ENCODE measurements at regions not wholly inside any gene's neighbourhood (a gene's known extent, or its start where the extent isn't known, plus 50 kb on each side); places are given as distances from the start of the nearest gene placed in this dataset.

GRCh38 chrX:145609951-145610511 is 207.6 kb upstream of the SLITRK2 start:
- no peaks in the 10 kb centered on the region for H3K36me3 Mint-ChIP-seq
- H3K9me3 Mint-ChIP-seq = peaks cover 3 to 10% of the 10 kb centered on the region in 2 donors
- ATAC-seq (no peak), DNase-seq (ENCODE audit: low spot score in 2 of 2) (no peak)
- H3K27ac Mint-ChIP-seq = no peak overlapping the region

DNA sequence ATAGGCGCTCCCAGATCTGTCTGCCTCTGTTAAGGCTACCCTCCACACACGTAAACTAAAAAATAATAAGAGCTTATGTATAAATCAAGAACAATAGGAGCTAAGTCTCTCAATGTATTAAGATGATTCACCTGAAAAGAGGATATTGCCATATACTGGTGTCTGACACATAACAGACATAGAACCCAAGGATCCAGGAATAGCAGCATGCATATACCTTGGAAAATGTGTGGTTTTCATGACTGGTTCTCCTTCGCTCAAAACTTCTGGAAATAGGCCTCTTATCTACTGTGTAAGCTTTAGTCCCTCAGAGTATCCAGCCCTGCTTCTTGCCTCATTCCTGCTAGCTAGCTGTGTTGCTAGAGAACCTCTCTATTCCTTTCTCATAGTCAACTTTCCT is 203.7 kb upstream of the SLITRK2 start:
- DNase-seq (ENCODE audit: low spot score in 2 of 2) (no peak), ATAC-seq (no peak)
- H3K27ac Mint-ChIP-seq = no peak overlapping the region
- no peaks in the 10 kb centered on the region for H3K36me3 Mint-ChIP-seq
- H3K9me3 Mint-ChIP-seq = peaks cover 15 to 17% of the 10 kb centered on the region in 2 donors

DNA sequence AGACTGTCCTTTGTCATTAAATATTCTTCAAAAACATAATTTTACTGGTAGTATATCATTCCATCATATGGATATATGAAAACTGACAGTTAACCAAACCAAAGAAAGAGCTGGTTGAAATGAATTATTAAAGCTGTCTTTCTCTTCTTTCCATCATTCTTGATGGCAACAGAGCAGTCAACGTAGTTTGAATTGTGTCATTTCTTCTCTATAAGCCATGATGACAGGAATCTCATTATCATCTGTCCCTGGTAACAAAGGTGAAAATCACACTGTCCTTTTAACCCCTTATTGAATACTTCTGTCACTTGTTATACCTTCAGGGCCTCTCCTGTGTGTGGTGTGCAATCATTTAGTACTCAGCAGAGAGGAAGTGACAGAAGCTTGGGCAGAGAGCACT is 197.0 kb upstream of the SLITRK2 start:
- Mint-ChIP-seq H3K9me3 (peaks cover 9 to 10% of the 10 kb centered on the region in 2 donors), H3K27ac (no peak overlapping the region), H3K36me3 (no peaks in the 10 kb centered on the region)
- no peak for DNase-seq (ENCODE audit: low spot score in 2 of 2)
- no peak for ATAC-seq

DNA sequence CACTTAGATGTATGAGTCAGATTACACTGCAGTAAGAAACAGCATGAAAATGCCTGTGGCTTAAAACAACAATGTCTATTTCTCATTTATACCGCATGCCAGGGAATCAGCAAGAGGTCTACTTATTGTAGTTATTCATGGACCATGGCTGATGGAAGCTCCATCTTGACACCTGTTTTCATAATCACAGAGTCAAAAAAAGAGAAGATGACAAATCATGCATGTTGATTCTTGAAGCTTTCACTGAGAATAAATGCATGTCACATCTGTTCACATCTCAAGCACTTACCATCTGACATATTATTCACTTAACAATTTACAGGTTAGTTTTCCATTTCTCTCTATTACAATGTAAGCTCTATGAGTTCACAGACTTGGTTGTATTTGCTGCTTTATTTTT is 194.2 kb upstream of the SLITRK2 start:
- Mint-ChIP-seq H3K27ac (no peak overlapping the region), H3K36me3 (no peaks in the 10 kb centered on the region), H3K9me3 (no peaks in the 10 kb centered on the region)
- ATAC-seq (no peak), DNase-seq (ENCODE audit: low spot score in 2 of 2) (no peak)

DNA sequence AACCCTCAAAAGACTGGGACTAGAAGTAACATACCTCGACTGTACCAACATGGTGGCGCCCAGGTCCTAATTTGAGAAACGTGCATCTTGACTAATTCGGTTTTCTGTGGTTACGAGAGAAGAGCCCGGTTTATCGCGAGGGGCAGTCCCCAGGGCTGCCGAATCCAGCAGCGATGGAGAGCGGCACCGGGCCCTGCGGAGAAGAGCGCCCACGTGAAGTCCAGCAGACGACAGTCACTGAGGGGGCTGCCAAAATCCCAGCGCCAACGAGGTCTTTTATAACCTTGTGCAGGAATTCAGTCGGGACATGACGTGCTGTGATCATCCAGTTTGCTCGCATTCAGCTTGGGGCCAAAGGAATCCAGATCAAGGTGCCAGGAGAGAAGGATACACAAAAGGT is 187.5 kb upstream of the SLITRK2 start:
- H3K9me3 Mint-ChIP-seq = peaks cover 0 to 6% of the 10 kb centered on the region in 2 donors
- no peak for DNase-seq (ENCODE audit: low spot score in 2 of 2)
- no peak for ATAC-seq
- H3K36me3 Mint-ChIP-seq = no peaks in the 10 kb centered on the region
- H3K27ac Mint-ChIP-seq = no peak overlapping the region

- ATAC-seq = no peak
- Mint-ChIP-seq H3K27ac (no peak overlapping the region), H3K36me3 (no peaks in the 10 kb centered on the region), H3K9me3 (peaks cover 0 to 6% of the 10 kb centered on the region in 2 donors)
- no peak for DNase-seq (ENCODE audit: low spot score in 2 of 2)
Observed at GRCh38 chrX:145630806-145631435, 186.7 kb upstream of the SLITRK2 start.

DNA sequence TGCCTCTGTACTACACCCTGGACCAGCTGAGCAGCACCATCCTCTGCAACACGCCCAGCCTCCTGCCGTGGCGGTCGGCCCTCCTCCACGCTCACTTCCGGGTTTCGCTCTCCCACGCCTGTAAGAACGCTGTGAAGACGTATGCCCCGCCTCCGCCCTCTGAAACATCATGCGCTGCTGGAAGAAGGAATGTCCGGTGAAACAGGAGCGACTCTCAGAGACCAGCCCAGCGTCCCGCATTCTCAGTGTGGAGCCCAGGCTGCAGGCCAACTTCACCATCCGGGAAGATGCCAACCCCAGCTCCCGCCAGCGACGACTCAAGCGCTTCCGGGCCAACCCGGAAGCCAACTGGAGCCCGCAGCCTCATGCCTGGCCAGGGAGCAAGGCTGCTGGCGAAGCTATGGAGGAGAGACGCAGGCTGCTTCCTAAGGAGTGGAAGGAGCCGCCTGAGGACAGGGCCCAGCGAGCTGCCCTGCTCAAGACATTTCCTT is 186.1 kb upstream of the SLITRK2 start:
- H3K27ac Mint-ChIP-seq = no peak overlapping the region
- no peak for DNase-seq (ENCODE audit: low spot score in 2 of 2)
- peaks cover 0 to 6% of the 10 kb centered on the region in 2 donors for H3K9me3 Mint-ChIP-seq
- no peaks in the 10 kb centered on the region for H3K36me3 Mint-ChIP-seq
- ATAC-seq = no peak

- H3K9me3 Mint-ChIP-seq = peaks cover 4 to 5% of the 10 kb centered on the region in 2 donors
- H3K27ac Mint-ChIP-seq = no peak overlapping the region
- ATAC-seq = no peak
- H3K36me3 Mint-ChIP-seq = no peaks in the 10 kb centered on the region
- no peak for DNase-seq (ENCODE audit: low spot score in 2 of 2)
Observed at GRCh38 chrX:145654486-145654885, 163.1 kb upstream of the SLITRK2 start.

- no peak overlapping the region for H3K27ac Mint-ChIP-seq
- ATAC-seq = no peak
Observed at GRCh38 chrX:145673841-145674240, 143.8 kb upstream of the SLITRK2 start.

GRCh38 chrX:145677109-145677817 is 140.4 kb upstream of the SLITRK2 start:
- ATAC-seq = no peak
- no peak for DNase-seq (ENCODE audit: low spot score in 2 of 2)
- H3K27ac Mint-ChIP-seq = no peak overlapping the region
- peaks cover 0 to 12% of the 10 kb centered on the region in 2 donors for H3K9me3 Mint-ChIP-seq
- H3K36me3 Mint-ChIP-seq = no peaks in the 10 kb centered on the region

More at GRCh38 chrX:145673841-145674240, 143.8 kb upstream of the SLITRK2 start:
- DNase-seq (ENCODE audit: low spot score in 2 of 2) = no peak
- H3K36me3 Mint-ChIP-seq = no peaks in the 10 kb centered on the region
- H3K9me3 Mint-ChIP-seq = peaks cover 0 to 9% of the 10 kb centered on the region in 2 donors

GRCh38 chrX:145682518-145683298 is 134.9 kb upstream of the SLITRK2 start:
- H3K27ac Mint-ChIP-seq = no peak overlapping the region
- H3K9me3 Mint-ChIP-seq = peaks cover 6 to 12% of the 10 kb centered on the region in 2 donors
- ATAC-seq (no peak), DNase-seq (ENCODE audit: low spot score in 2 of 2) (no peak)
- no peaks in the 10 kb centered on the region for H3K36me3 Mint-ChIP-seq

GRCh38 chrX:145687146-145687545 is 130.5 kb upstream of the SLITRK2 start:
- DNase-seq (ENCODE audit: low spot score in 2 of 2) (no peak), ATAC-seq (no peak)
- Mint-ChIP-seq H3K9me3 (peaks cover 7 to 17% of the 10 kb centered on the region in 2 donors), H3K36me3 (no peaks in the 10 kb centered on the region), H3K27ac (no peak overlapping the region)

DNA sequence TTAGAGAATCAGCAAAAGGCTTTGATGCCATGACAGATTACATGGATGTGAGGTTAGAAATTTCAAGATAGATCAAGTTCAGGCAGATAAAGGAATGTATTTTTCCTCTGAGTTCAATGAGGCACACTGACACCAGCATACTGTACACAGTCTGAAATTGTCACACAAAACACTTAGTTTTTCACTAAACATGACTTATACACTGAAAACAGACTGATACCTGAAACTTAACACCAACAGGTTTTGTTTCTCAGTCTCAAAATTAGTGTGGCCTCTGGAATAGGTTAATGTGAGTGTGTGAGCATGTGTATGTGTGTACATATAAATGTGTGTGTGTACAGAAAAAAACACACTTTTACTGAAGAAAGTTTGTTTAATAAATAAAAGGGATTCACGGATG is 129.9 kb upstream of the SLITRK2 start:
- Mint-ChIP-seq H3K27ac (no peak overlapping the region), H3K36me3 (no peaks in the 10 kb centered on the region)
- ATAC-seq = peak in 1 of 2 donors; percentile 44

GRCh38 chrX:145694048-145694447 is 123.6 kb upstream of the SLITRK2 start:
- Mint-ChIP-seq H3K36me3 (no peaks in the 10 kb centered on the region), H3K9me3 (peaks cover 11 to 16% of the 10 kb centered on the region in 2 donors), H3K27ac (no peak overlapping the region)
- ATAC-seq (no peak), DNase-seq (ENCODE audit: low spot score in 2 of 2) (no peak)

More for the DNA sequence above, 129.9 kb upstream of the SLITRK2 start:
- H3K9me3 Mint-ChIP-seq = peaks cover 11 to 17% of the 10 kb centered on the region in 2 donors
- no peak for DNase-seq (ENCODE audit: low spot score in 2 of 2)

GRCh38 chrX:145715641-145716138 is 101.9 kb upstream of the SLITRK2 start:
- no peak overlapping the region for H3K27ac Mint-ChIP-seq
- ATAC-seq = no peak
- DNase-seq (ENCODE audit: low spot score in 2 of 2) = no peak
- H3K36me3 Mint-ChIP-seq = no peaks in the 10 kb centered on the region
- H3K9me3 Mint-ChIP-seq = no peaks in the 10 kb centered on the region

- no peak for DNase-seq (ENCODE audit: low spot score in 2 of 2)
- no peak for ATAC-seq
- Mint-ChIP-seq H3K27ac (no peak overlapping the region), H3K36me3 (no peaks in the 10 kb centered on the region), H3K9me3 (no peaks in the 10 kb centered on the region)
Observed at GRCh38 chrX:145716226-145716625, 101.4 kb upstream of the SLITRK2 start.

GRCh38 chrX:145727476-145727875 is 90.2 kb upstream of the SLITRK2 start:
- H3K9me3 Mint-ChIP-seq = peaks cover 0 to 4% of the 10 kb centered on the region in 2 donors
- H3K36me3 Mint-ChIP-seq = no peaks in the 10 kb centered on the region
- ATAC-seq (no peak), DNase-seq (ENCODE audit: low spot score in 2 of 2) (no peak)
- H3K27ac Mint-ChIP-seq = no peak overlapping the region

Measured in activated naive CD4-positive, alpha-beta T cell treated with anti-CD3 and anti-CD28 coated beads, Interleukin-2, amount 50 U/mL, for 72 hours (primary cell).